GM23338 (cell line): ENCODE measurements at regions not wholly inside any gene's neighbourhood (a gene's known extent, or its start where the extent isn't known, plus 50 kb on each side); places are given as distances from the start of the nearest gene placed in this dataset.
A peak's percentile ranks its signal among the peaks of the same experiment; 100 is the strongest.

ENCODE experiments used
- ATAC-seq: fragments of 200-7000 bp; cut with Tn5 transposase; 3 replicates; pipeline ENCODE4 v1.9.1; 2020
- DNase-seq: peaks from one replicate; pipeline ENCODE4 v3.0.0-alpha.2; 2015; ENCODE audit warnings: low spot score
- H2AFZ ChIP-seq: fragments of 200-600 bp; sonication (generic); 2 replicates; pipeline ENCODE4 v1.8.0; 2016; ENCODE audit warnings: antibody characterized with exemption, mild to moderate bottlenecking, moderate library complexity
- H3F3A ChIP-seq: fragments of 200-600 bp; sonication (generic); replicated peaks from 2 replicates; pipeline ENCODE4 v1.8.0; 2017; ENCODE audit warnings: antibody characterized with exemption, mixed run types, low read depth
- H3K27ac ChIP-seq: fragments of 200-600 bp; sonication (generic); 2 replicates; pipeline ENCODE4 v1.6.1; 2016; ENCODE audit warnings: low read depth
- H3K27me3 ChIP-seq: fragments of 200-600 bp; sonication (generic); 2 replicates; pipeline ENCODE4 v1.8.0; 2016; ENCODE audit warnings: mild to moderate bottlenecking, mixed run types, moderate library complexity; ENCODE audit not compliant: insufficient read depth
- H3K36me3 ChIP-seq: fragments of 200-600 bp; sonication (generic); 2 replicates; pipeline ENCODE4 v1.8.0; 2016; ENCODE audit warnings: mild to moderate bottlenecking; ENCODE audit not compliant: insufficient read depth
- H3K4me1 ChIP-seq: fragments of 200-600 bp; sonication (generic); 2 replicates; pipeline ENCODE4 v1.8.0; 2016; ENCODE audit warnings: mild to moderate bottlenecking, moderate library complexity; ENCODE audit not compliant: insufficient read depth
- H3K4me2 ChIP-seq: fragments of 200-600 bp; sonication (generic); 2 replicates; pipeline ENCODE4 v1.7.1; 2017; ENCODE audit warnings: mixed run types
- H3K4me3 ChIP-seq: fragments of 200-600 bp; sonication (generic); 2 replicates; pipeline ENCODE4 v1.6.1; 2016; ENCODE audit warnings: mixed run types
- H3K79me2 ChIP-seq: fragments of 200-600 bp; sonication (generic); replicated peaks from 2 replicates; pipeline ENCODE4 v1.8.0; 2017; ENCODE audit warnings: mild to moderate bottlenecking; ENCODE audit not compliant: insufficient read depth
- H3K9me2 ChIP-seq: fragments of 200-600 bp; sonication (generic); 2 replicates; pipeline ENCODE4 v1.8.0; 2017; ENCODE audit not compliant: insufficient read depth
- H4K20me1 ChIP-seq: fragments of 200-600 bp; sonication (generic); replicated peaks from 2 replicates; pipeline ENCODE4 v1.8.0; 2017; ENCODE audit warnings: mild to moderate bottlenecking; ENCODE audit not compliant: insufficient read depth
- H3K27ac Mint-ChIP-seq: 2 replicates; pipeline ENCODE4 v1.8.0; 2020; ENCODE audit warnings: inconsistent platforms, mild to moderate bottlenecking, moderate library complexity, mixed read lengths
- H3K27me3 Mint-ChIP-seq: 3 replicates; pipeline ENCODE4 v1.8.0; 2022; ENCODE audit warnings: low read depth, mild to moderate bottlenecking, moderate library complexity, mixed read lengths, inconsistent platforms; ENCODE audit not compliant: insufficient read depth, poor library complexity
- H3K36me3 Mint-ChIP-seq: 3 replicates; pipeline ENCODE4 v1.8.0; 2021; ENCODE audit warnings: low read depth, mild to moderate bottlenecking, inconsistent platforms, moderate library complexity, mixed read lengths
- H3K4me1 Mint-ChIP-seq: 3 replicates; pipeline ENCODE4 v1.8.0; 2020; ENCODE audit warnings: mild to moderate bottlenecking, inconsistent platforms, mixed read lengths
- H3K4me3 Mint-ChIP-seq: 3 replicates; pipeline ENCODE4 v1.8.0; 2021; ENCODE audit warnings: moderate library complexity, mild to moderate bottlenecking, inconsistent platforms, mixed read lengths
- H3K9me3 Mint-ChIP-seq: 3 replicates; pipeline ENCODE4 v1.8.0; 2020; ENCODE audit warnings: moderate library complexity, mild to moderate bottlenecking, inconsistent platforms, mixed read lengths
- EZH2 ChIP-seq: fragments of 200-600 bp; sonication (generic); IDR thresholded peaks from one replicate; pipeline ENCODE4 v1.8.0; 2017; ENCODE audit warnings: antibody characterized with exemption, mild to moderate bottlenecking, low read depth; ENCODE audit not compliant: unreplicated experiment
- EZH2phosphoT487 ChIP-seq: fragments of 200-600 bp; sonication (generic); IDR thresholded peaks from one replicate; pipeline ENCODE4 v1.8.1; 2018; ENCODE audit warnings: antibody characterized with exemption; ENCODE audit not compliant: unreplicated experiment
- ZNF331 ChIP-seq: fragments of 250-450 bp; sonication (Bioruptor Pico); IDR thresholded peaks from 2 replicates; pipeline ENCODE4 v1.5.0; 2020; ENCODE audit warnings: low read depth, mild to moderate bottlenecking, moderate library complexity
- TF ChIP-seq, protein P1 (sequence below): IDR thresholded peaks from one replicate; pipeline ENCODE4 v1.6.1; 2018; ENCODE audit warnings: antibody characterized with exemption; ENCODE audit not compliant: unreplicated experiment
- TF ChIP-seq, protein P2 (sequence below): fragments of 250-450 bp; sonication (Bioruptor Pico); IDR thresholded peaks from 2 replicates; pipeline ENCODE4 v1.5.0; 2020; ENCODE audit warnings: mild to moderate bottlenecking, moderate library complexity
- TF ChIP-seq, protein P3 (sequence below), 2 experiments: fragments of 200-600 bp in 1 of 2; sonication (generic) in 1 of 2; conservative IDR thresholded peaks; 2 replicates each; pipeline versions ENCODE4 v1.5.1 to v1.6.1; 2016 to 2017; ENCODE audit warnings: antibody characterized with exemption in 2 of 2, low read depth in 2 of 2, mild to moderate bottlenecking in 2 of 2, moderate library complexity in 1 of 2
- TF ChIP-seq, protein P4 (sequence below): IDR thresholded peaks from 2 replicates; pipeline ENCODE4 v1.6.1; 2016; ENCODE audit warnings: antibody characterized with exemption

DNA sequence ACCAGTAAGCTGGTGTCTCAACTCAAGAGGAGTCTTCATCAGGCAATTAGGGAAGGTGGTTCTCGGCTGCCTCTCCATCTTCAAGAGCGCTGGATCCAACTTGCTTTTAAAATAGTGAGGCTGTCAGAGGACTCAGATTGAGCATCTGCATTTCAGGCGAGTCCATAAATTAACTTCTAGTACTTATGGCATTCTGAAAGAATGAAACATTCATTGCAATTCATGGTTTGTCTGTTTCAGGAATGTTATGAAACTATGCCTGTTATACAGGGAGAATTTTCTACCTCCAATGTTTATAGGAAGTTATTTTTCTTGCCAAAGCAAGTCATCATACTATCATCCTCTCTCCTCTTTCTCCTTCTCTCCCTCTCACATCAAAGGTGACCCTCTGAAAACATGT is 883.2 kb downstream of the SLC4A3 start:
- Histone ChIP-seq H3K9me2 (0 out of 2 replicates have a peak, but pooled peaks cover 3% of the 10 kb centered on the region), H3F3A (no peaks in the 10 kb centered on the region), H3K4me2 (no peak overlapping the region), H3K4me3 (no peak overlapping the region), H3K79me2 (no peaks in the 10 kb centered on the region), H2AFZ (0 out of 2 replicates have a peak overlapping the region, but pooled peaks have one; percentile 20), H3K36me3 (no peaks in the 10 kb centered on the region), H3K27me3 (no peaks in the 10 kb centered on the region), H3K4me1 (peaks cover 13% of the 10 kb centered on the region), H3K27ac (no peak overlapping the region), H4K20me1 (no peaks in the 10 kb centered on the region)
- H3K27ac Mint-ChIP-seq: no peak overlapping the region
- peaks cover 29% of the 10 kb centered on the region for H3K4me1 Mint-ChIP-seq
- DNase-seq (no peak), ATAC-seq (no peak)
- no peaks in the 10 kb centered on the region for H3K36me3 Mint-ChIP-seq
- H3K27me3 Mint-ChIP-seq: peaks cover 4% of the 10 kb centered on the region
- no peak overlapping the region for H3K4me3 Mint-ChIP-seq
- H3K9me3 Mint-ChIP-seq: no peaks in the 10 kb centered on the region
- no peak for TF ChIP-seq EZH2phosphoT487
- TF ChIP-seq, protein P1, sequence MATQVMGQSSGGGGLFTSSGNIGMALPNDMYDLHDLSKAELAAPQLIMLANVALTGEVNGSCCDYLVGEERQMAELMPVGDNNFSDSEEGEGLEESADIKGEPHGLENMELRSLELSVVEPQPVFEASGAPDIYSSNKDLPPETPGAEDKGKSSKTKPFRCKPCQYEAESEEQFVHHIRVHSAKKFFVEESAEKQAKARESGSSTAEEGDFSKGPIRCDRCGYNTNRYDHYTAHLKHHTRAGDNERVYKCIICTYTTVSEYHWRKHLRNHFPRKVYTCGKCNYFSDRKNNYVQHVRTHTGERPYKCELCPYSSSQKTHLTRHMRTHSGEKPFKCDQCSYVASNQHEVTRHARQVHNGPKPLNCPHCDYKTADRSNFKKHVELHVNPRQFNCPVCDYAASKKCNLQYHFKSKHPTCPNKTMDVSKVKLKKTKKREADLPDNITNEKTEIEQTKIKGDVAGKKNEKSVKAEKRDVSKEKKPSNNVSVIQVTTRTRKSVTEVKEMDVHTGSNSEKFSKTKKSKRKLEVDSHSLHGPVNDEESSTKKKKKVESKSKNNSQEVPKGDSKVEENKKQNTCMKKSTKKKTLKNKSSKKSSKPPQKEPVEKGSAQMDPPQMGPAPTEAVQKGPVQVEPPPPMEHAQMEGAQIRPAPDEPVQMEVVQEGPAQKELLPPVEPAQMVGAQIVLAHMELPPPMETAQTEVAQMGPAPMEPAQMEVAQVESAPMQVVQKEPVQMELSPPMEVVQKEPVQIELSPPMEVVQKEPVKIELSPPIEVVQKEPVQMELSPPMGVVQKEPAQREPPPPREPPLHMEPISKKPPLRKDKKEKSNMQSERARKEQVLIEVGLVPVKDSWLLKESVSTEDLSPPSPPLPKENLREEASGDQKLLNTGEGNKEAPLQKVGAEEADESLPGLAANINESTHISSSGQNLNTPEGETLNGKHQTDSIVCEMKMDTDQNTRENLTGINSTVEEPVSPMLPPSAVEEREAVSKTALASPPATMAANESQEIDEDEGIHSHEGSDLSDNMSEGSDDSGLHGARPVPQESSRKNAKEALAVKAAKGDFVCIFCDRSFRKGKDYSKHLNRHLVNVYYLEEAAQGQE: no peak
- TF ChIP-seq, protein P2, sequence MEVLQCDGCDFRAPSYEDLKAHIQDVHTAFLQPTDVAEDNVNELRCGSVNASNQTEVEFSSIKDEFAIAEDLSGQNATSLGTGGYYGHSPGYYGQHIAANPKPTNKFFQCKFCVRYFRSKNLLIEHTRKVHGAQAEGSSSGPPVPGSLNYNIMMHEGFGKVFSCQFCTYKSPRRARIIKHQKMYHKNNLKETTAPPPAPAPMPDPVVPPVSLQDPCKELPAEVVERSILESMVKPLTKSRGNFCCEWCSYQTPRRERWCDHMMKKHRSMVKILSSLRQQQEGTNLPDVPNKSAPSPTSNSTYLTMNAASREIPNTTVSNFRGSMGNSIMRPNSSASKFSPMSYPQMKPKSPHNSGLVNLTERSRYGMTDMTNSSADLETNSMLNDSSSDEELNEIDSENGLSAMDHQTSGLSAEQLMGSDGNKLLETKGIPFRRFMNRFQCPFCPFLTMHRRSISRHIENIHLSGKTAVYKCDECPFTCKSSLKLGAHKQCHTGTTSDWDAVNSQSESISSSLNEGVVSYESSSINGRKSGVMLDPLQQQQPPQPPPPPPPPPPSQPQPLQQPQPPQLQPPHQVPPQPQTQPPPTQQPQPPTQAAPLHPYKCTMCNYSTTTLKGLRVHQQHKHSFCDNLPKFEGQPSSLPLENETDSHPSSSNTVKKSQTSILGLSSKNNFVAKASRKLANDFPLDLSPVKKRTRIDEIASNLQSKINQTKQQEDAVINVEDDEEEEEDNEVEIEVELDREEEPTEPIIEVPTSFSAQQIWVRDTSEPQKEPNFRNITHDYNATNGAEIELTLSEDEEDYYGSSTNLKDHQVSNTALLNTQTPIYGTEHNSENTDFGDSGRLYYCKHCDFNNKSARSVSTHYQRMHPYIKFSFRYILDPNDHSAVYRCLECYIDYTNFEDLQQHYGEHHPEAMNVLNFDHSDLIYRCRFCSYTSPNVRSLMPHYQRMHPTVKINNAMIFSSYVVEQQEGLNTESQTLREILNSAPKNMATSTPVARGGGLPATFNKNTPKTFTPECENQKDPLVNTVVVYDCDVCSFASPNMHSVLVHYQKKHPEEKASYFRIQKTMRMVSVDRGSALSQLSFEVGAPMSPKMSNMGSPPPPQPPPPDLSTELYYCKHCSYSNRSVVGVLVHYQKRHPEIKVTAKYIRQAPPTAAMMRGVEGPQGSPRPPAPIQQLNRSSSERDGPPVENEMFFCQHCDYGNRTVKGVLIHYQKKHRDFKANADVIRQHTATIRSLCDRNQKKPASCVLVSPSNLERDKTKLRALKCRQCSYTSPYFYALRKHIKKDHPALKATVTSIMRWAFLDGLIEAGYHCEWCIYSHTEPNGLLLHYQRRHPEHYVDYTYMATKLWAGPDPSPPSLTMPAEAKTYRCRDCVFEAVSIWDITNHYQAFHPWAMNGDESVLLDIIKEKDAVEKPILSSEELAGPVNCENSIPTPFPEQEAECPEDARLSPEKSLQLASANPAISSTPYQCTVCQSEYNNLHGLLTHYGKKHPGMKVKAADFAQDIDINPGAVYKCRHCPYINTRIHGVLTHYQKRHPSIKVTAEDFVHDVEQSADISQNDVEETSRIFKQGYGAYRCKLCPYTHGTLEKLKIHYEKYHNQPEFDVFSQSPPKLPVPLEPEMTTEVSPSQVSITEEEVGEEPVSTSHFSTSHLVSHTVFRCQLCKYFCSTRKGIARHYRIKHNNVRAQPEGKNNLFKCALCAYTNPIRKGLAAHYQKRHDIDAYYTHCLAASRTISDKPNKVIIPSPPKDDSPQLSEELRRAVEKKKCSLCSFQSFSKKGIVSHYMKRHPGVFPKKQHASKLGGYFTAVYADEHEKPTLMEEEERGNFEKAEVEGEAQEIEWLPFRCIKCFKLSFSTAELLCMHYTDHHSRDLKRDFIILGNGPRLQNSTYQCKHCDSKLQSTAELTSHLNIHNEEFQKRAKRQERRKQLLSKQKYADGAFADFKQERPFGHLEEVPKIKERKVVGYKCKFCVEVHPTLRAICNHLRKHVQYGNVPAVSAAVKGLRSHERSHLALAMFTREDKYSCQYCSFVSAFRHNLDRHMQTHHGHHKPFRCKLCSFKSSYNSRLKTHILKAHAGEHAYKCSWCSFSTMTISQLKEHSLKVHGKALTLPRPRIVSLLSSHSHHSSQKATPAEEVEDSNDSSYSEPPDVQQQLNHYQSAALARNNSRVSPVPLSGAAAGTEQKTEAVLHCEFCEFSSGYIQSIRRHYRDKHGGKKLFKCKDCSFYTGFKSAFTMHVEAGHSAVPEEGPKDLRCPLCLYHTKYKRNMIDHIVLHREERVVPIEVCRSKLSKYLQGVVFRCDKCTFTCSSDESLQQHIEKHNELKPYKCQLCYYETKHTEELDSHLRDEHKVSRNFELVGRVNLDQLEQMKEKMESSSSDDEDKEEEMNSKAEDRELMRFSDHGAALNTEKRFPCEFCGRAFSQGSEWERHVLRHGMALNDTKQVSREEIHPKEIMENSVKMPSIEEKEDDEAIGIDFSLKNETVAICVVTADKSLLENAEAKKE (CRISPR knock-in tag): no peak
- TF ChIP-seq ZNF331 (CRISPR knock-in tag): no peak
- TF ChIP-seq, protein P3, sequence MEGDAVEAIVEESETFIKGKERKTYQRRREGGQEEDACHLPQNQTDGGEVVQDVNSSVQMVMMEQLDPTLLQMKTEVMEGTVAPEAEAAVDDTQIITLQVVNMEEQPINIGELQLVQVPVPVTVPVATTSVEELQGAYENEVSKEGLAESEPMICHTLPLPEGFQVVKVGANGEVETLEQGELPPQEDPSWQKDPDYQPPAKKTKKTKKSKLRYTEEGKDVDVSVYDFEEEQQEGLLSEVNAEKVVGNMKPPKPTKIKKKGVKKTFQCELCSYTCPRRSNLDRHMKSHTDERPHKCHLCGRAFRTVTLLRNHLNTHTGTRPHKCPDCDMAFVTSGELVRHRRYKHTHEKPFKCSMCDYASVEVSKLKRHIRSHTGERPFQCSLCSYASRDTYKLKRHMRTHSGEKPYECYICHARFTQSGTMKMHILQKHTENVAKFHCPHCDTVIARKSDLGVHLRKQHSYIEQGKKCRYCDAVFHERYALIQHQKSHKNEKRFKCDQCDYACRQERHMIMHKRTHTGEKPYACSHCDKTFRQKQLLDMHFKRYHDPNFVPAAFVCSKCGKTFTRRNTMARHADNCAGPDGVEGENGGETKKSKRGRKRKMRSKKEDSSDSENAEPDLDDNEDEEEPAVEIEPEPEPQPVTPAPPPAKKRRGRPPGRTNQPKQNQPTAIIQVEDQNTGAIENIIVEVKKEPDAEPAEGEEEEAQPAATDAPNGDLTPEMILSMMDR (conservative IDR thresholded peaks at IDR 0.05; ENCODE audit: low read depth in 2 of 2): no peak
- no peak for TF ChIP-seq EZH2
- TF ChIP-seq, protein P4, sequence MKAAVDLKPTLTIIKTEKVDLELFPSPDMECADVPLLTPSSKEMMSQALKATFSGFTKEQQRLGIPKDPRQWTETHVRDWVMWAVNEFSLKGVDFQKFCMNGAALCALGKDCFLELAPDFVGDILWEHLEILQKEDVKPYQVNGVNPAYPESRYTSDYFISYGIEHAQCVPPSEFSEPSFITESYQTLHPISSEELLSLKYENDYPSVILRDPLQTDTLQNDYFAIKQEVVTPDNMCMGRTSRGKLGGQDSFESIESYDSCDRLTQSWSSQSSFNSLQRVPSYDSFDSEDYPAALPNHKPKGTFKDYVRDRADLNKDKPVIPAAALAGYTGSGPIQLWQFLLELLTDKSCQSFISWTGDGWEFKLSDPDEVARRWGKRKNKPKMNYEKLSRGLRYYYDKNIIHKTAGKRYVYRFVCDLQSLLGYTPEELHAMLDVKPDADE: no peak
